SH-SY5Y (cell line): ENCODE measurements at regions not wholly inside any gene's neighbourhood (a gene's known extent, or its start where the extent isn't known, plus 50 kb on each side); places are given as distances from the start of the nearest gene placed in this dataset.

Experiments
- GATA2 ChIP-seq: IDR thresholded peaks from 2 replicates; pipeline ENCODE4 v1.6.1; 2011; ENCODE audit warnings: mild to moderate bottlenecking, low read depth, low read length
- GATA3 ChIP-seq: IDR thresholded peaks from 2 replicates; pipeline ENCODE4 v1.6.1; 2011; ENCODE audit warnings: low read depth, mild to moderate bottlenecking, low read length, moderate library complexity

DNA sequence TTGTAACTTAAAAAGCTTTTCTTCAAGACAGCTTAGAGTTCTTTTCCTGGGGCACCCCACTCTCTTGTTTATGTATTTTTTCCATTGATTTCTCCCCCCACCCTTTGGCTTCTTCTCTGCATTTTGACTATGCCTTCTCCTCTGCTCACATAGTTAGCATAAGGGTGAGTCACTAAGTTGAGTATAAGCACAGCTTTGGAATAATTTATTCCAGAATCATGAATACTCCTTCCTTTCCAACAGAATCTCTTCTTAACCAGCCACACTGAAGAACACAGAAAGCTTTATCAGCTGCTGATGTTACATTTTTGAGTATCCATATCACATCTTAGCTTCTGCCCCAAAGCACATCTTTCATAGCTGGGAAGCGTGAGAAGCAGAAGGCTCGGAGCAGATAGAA, 449.5 kb upstream of the MKI67 start:
- TF ChIP-seq GATA2 (no peak), GATA3 (no peak)
